MM.1S (cell line): ENCODE measurements at regions not wholly inside any gene's neighbourhood (a gene's known extent, or its start where the extent isn't known, plus 50 kb on each side); places are given as distances from the start of the nearest gene placed in this dataset.

ENCODE experiments used
- DNase-seq: peaks from one replicate; pipeline ENCODE4 v3.0.0-alpha.2; 2015
- H2AFZ ChIP-seq: fragments of 300-600 bp; sonication (generic); 2 replicates; pipeline ENCODE4 v1.6.0; 2016; ENCODE audit warnings: antibody characterized with exemption, low read length
- H3F3A ChIP-seq: fragments of 300-600 bp; sonication (generic); 2 replicates; pipeline ENCODE4 v1.6.1; 2016; ENCODE audit warnings: mild to moderate bottlenecking, antibody characterized with exemption, low read length, moderate library complexity, mixed read lengths; ENCODE audit not compliant: insufficient read depth
- H3K27ac ChIP-seq: fragments of 300-600 bp; sonication (generic); 2 replicates; pipeline ENCODE4 v1.5.1; 2016; ENCODE audit warnings: mild to moderate bottlenecking, low read length
- H3K27me3 ChIP-seq: fragments of 300-600 bp; sonication (generic); replicated peaks from 2 replicates; pipeline ENCODE4 v1.6.0; 2016; ENCODE audit warnings: low read length; ENCODE audit not compliant: insufficient read depth
- H3K36me3 ChIP-seq: fragments of 300-600 bp; sonication (generic); replicated peaks from 2 replicates; pipeline ENCODE4 v1.6.1; 2016; ENCODE audit warnings: mild to moderate bottlenecking, low read length, mixed read lengths; ENCODE audit not compliant: insufficient read depth
- H3K4me1 ChIP-seq: fragments of 300-600 bp; sonication (generic); 2 replicates; pipeline ENCODE4 v1.6.1; 2016; ENCODE audit warnings: low read length, mixed read lengths
- H3K4me2 ChIP-seq: fragments of 300-600 bp; sonication (generic); 2 replicates; pipeline ENCODE4 v1.6.0; 2016; ENCODE audit warnings: low read depth, low read length
- H3K4me3 ChIP-seq: fragments of 300-600 bp; sonication (generic); 2 replicates; pipeline ENCODE4 v1.5.1; 2016; ENCODE audit warnings: low read length, mixed read lengths
- H3K79me2 ChIP-seq: fragments of 300-600 bp; sonication (generic); 2 replicates; pipeline ENCODE4 v1.6.1; 2016; ENCODE audit warnings: mixed run types, low read length, mixed read lengths
- H3K9ac ChIP-seq: fragments of 300-600 bp; sonication (generic); 2 replicates; pipeline ENCODE4 v1.6.1; 2016; ENCODE audit warnings: low read length, mixed read lengths
- H3K9me2 ChIP-seq: fragments of 300-600 bp; sonication (generic); replicated peaks from 2 replicates; pipeline ENCODE4 v1.6.1; 2016; ENCODE audit warnings: mild to moderate bottlenecking, low read length, mixed read lengths; ENCODE audit not compliant: insufficient read depth
- H3K9me3 ChIP-seq: fragments of 300-600 bp; sonication (generic); replicated peaks from 2 replicates; pipeline ENCODE4 v1.6.1; 2016; ENCODE audit warnings: mild to moderate bottlenecking, low read length, mixed read lengths; ENCODE audit not compliant: insufficient read depth
- H4K20me1 ChIP-seq: fragments of 300-600 bp; sonication (generic); 2 replicates; pipeline ENCODE4 v1.6.1; 2016; ENCODE audit warnings: mild to moderate bottlenecking, low read length, moderate library complexity, mixed read lengths; ENCODE audit not compliant: insufficient read depth
- EZH2 ChIP-seq: fragments of 300-600 bp; sonication (generic); optimal IDR thresholded peaks from 2 replicates; pipeline ENCODE3; 2017; ENCODE audit warnings: low read depth, mild to moderate bottlenecking, antibody characterized with exemption, low read length, mixed read lengths
- EZH2phosphoT487 ChIP-seq: fragments of 300-600 bp; sonication (generic); IDR thresholded peaks from 2 replicates; pipeline ENCODE4 v1.6.1; 2018; ENCODE audit warnings: antibody characterized with exemption, low read length
- TF ChIP-seq, protein P1 (sequence below): fragments of 300-600 bp; sonication (generic); IDR thresholded peaks from 2 replicates; pipeline ENCODE4 v1.5.1; 2016; ENCODE audit warnings: antibody characterized with exemption, low read length, mixed read lengths

- Histone ChIP-seq H3K9me2 (no peaks in the 10 kb centered on the region), H3K27ac (no peak overlapping the region), H3F3A (no peaks in the 10 kb centered on the region), H3K4me3 (no peak overlapping the region), H3K9me3 (no peaks in the 10 kb centered on the region), H2AFZ (no peak overlapping the region), H3K36me3 (no peaks in the 10 kb centered on the region), H3K79me2 (no peaks in the 10 kb centered on the region), H3K27me3 (no peaks in the 10 kb centered on the region), H4K20me1 (no peaks in the 10 kb centered on the region), H3K4me1 (no peaks in the 10 kb centered on the region), H3K9ac (no peak overlapping the region), H3K4me2 (no peak overlapping the region)
- DNase-seq: no peak
- no peak for TF ChIP-seq EZH2phosphoT487
- TF ChIP-seq EZH2: no peak
- TF ChIP-seq, protein P1, sequence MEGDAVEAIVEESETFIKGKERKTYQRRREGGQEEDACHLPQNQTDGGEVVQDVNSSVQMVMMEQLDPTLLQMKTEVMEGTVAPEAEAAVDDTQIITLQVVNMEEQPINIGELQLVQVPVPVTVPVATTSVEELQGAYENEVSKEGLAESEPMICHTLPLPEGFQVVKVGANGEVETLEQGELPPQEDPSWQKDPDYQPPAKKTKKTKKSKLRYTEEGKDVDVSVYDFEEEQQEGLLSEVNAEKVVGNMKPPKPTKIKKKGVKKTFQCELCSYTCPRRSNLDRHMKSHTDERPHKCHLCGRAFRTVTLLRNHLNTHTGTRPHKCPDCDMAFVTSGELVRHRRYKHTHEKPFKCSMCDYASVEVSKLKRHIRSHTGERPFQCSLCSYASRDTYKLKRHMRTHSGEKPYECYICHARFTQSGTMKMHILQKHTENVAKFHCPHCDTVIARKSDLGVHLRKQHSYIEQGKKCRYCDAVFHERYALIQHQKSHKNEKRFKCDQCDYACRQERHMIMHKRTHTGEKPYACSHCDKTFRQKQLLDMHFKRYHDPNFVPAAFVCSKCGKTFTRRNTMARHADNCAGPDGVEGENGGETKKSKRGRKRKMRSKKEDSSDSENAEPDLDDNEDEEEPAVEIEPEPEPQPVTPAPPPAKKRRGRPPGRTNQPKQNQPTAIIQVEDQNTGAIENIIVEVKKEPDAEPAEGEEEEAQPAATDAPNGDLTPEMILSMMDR: no peak
Measured at GRCh38 chr2:234816491-234816890, 135.3 kb upstream of the SH3BP4 start.

DNA sequence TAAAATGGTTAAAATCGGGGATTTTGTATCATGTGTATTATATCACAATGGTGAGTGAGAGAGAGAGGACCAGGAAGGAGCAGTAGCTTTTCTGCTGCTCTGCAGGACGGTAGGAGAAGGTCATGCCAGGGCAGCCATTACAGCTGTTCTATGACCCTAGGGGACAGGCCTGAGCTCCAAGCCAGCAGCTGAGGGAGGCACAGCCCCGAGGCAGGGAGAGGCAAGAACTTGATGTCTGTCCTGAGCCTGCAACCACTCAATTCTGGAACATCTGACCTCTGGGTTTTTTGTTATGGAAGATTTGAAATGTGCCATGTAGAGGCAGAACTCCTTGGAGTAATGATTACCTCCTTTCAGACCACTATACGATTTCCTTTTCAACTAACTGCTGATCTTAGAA is 135.8 kb upstream of the SH3BP4 start:
- no peaks in the 10 kb centered on the region for H3K9me3 ChIP-seq
- no peaks in the 10 kb centered on the region for H3K79me2 ChIP-seq
- H2AFZ ChIP-seq: no peak overlapping the region
- no peaks in the 10 kb centered on the region for H3K9me2 ChIP-seq
- H3F3A ChIP-seq: no peaks in the 10 kb centered on the region
- DNase-seq: no peak
- no peaks in the 10 kb centered on the region for H4K20me1 ChIP-seq
- no peak overlapping the region for H3K27ac ChIP-seq
- H3K9ac ChIP-seq: no peak overlapping the region
- H3K4me3 ChIP-seq: no peak overlapping the region
- no peaks in the 10 kb centered on the region for H3K36me3 ChIP-seq
- TF ChIP-seq, protein P1: no peak
- TF ChIP-seq EZH2phosphoT487: no peak
- no peak for TF ChIP-seq EZH2
- no peak overlapping the region for H3K4me2 ChIP-seq
- H3K27me3 ChIP-seq: no peaks in the 10 kb centered on the region
- no peaks in the 10 kb centered on the region for H3K4me1 ChIP-seq

GRCh38 chr2:234814374-234814773 is 137.4 kb upstream of the SH3BP4 start:
- Histone ChIP-seq H3K9me3 (no peaks in the 10 kb centered on the region), H4K20me1 (no peaks in the 10 kb centered on the region), H3K36me3 (no peaks in the 10 kb centered on the region), H3K4me2 (no peak overlapping the region), H3K9ac (no peak overlapping the region), H3F3A (no peaks in the 10 kb centered on the region), H3K27ac (no peak overlapping the region), H2AFZ (no peak overlapping the region), H3K79me2 (no peaks in the 10 kb centered on the region), H3K4me3 (no peak overlapping the region), H3K27me3 (no peaks in the 10 kb centered on the region), H3K4me1 (no peaks in the 10 kb centered on the region), H3K9me2 (no peaks in the 10 kb centered on the region)
- DNase-seq: no peak
- TF ChIP-seq EZH2phosphoT487: no peak
- TF ChIP-seq, protein P1: no peak
